ENCODE measurements at regions not wholly inside any gene's neighbourhood (a gene's known extent, or its start where the extent isn't known, plus 50 kb on each side); places are given as distances from the start of the nearest gene placed in this dataset.
"Not testable (repeated sequence)": the region's sequence is repeated elsewhere in the genome, so short reads cannot be mapped to it uniquely, and the experiment has no call there.

DNA sequence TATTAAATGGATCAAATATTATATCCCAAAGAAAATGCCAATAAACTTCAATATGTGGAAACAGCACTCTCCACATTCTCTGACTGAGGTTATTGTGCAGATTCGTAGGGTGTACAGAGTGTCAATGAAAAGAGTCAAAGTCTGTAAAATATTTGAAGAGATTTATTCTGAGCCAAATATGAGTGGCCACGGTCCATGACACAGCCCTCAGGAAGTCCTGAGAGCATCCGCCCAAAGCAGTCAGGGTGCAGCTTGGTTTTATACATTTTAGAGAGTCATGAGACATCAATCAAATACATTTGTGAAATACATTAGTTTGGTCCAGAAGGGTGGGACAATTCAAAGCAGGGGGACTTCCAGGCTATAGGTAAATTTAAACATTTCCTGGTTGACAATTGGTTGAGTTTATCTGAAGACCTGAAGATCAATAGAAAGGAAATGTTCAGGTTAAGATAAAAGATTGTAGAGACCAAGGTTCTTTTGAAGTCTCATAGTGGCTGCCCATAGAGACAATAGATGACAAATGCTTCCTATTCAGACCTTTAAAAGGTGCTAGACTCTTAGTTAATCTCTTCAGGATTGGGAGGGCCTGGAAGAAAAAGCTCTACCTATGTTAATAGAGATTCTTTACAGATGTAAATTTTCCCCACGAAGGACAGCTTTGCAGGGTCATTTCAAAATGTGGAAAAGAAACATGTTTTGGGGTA, 569.5 kb downstream of the MATN1 start:
- DNase-seq: no peak

DNA sequence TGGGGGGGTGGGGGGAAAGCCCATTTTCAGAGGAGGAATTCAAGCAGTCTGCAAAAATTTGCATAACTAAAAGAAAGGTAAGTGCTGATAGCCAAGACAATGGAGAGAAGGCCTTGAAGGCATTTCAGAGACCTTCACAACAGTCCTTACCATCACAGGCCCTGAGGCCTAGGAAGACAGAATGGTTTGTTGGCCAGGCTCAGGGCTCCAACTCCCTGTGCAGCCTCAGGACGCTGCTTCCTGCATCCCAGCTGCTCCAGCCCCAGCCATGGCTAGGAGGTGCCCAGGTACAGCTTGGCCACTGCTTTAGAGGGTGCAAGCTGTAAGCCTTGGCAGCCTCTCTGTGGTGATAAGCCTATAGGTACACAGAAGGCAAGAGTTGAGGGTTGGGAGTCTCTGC, 571.6 kb downstream of the MATN1 start:
- DNase-seq: no peak

DNA sequence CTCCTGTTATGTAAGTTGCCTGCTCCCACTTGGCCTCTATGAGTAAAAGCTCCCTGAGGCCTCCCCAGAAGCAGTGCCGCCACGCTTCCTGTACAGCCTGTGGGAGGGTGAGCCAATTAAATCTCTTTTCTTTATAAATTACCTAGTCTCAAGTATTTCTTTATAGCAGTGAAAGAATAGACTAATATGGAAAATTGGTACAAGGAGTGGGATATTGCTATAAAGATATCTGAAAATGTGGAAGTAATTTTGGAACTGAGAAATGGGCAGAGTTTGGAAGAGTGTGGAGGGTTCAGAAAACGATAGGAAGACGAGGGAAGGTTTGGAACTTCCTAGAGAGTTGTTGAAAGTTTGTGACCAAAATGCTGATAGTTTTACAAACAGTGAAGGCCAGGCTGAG, 572.3 kb downstream of the MATN1 start:
- no peak for DNase-seq

- no peak for DNase-seq
Measured at GRCh38 chr1:30149226-30149625, 574.2 kb downstream of the MATN1 start.

- no peak for DNase-seq
Measured at GRCh38 chr1:30148676-30149075, 574.7 kb downstream of the MATN1 start.

GRCh38 chr1:30147188-30147587, 576.2 kb downstream of the MATN1 start:
- no peak for DNase-seq

GRCh38 chr1:30146448-30146847, 576.9 kb downstream of the MATN1 start:
- DNase-seq: no peak

GRCh38 chr1:30145723-30146303, 577.6 kb downstream of the MATN1 start:
- no peak for DNase-seq

GRCh38 chr1:30144831-30145230, 578.6 kb downstream of the MATN1 start:
- DNase-seq: no peak

GRCh38 chr1:30143517-30143916, 579.9 kb downstream of the MATN1 start:
- no peak for DNase-seq

DNA sequence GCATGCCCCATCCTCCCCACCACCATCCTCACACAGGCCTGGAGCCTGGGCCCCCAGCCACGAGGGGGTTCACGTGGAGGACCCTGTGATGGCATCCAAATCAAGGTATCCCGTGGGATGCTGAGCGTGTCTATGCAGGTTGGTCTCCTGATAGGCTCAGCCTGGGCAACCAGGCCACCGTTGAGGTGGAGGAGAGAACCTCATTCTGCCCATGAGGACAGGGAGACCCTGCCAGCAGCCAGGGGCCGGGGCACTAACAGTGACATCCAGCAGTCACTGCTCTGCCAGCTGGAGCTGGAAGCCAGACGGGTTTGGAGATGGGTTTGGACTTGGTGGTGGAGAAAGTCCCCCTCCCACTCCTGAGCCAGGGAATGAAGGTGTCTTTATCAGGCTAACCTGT, 582.8 kb downstream of the MATN1 start:
- DNase-seq: no peak

GRCh38 chr1:30138891-30139290, 584.5 kb downstream of the MATN1 start:
- no peak for DNase-seq

DNA sequence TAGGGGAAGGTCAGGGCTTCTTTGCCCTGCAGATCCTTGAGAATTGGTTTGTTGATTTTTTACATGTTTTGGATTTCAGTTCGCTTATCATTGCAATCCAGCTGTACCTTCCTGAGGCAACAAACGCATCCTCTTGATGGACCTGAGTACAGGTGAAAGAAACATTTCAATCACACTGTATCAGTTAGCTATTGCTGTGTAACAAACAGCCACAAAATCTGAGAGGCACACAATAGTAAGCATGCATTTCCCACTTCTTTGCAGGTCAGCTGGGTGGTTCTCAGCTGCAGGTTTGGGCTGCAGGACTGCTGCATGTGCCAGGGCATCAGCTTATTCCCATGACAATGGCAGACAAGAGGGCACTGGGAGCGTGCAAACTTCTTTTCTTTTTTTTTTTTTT, 586.4 kb downstream of the MATN1 start:
- DNase-seq: no peak

DNA sequence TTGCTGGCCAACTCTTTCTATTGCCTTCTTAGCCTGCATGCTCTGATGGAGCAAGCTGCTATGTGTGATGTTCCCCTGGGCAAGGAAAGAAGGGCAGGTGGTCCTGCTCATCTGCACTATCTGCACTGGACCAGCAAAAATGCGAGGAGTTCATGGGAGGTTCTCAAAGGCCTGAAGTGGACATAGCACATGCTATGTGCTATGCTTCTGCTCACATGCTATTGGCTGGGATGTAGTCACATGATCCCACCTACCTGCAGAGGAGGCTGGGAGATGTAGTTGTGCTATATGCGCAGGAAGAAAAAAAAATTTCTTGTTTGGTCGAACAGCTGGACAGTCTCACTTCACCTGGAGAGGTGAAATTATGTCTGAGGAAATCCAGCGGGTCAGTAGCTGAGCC, 587.7 kb downstream of the MATN1 start:
- no peak for DNase-seq

DNA sequence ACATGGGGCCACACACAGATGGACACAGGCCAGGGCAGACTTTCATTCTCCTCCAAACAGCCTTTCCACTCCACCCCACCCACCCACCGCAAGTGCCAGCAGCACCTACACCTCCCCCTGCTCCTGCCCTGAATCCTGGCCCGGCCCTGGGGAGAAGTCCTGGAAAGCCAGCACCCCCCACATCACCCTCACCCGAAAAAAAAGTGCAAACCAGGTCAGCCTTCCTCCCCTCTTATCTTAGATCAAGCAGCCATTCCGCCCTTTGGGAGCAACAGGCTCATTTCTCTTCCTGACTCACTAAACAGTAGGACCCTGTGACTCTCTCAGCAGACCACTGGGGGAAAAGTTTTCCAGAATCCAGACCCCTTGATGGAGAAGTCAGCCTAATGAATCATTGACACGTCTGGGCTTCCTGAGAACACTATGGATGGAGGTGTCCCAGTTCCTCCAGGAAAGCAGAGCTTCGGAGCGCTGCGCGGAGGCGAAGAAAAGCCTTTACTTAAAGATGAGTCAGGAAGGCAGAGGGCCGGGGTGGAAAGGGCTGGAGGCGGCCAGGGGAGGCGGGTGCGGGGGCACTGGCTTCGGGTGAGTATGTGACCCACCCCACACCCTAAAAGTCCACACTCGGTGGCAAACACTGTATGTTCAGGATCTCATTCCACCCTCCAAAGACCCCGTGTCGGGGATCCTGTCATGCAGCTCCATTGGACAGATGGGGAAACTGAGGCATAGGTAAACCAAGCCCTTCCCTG, 588.7 kb downstream of the MATN1 start:
- no peak for DNase-seq

DNA sequence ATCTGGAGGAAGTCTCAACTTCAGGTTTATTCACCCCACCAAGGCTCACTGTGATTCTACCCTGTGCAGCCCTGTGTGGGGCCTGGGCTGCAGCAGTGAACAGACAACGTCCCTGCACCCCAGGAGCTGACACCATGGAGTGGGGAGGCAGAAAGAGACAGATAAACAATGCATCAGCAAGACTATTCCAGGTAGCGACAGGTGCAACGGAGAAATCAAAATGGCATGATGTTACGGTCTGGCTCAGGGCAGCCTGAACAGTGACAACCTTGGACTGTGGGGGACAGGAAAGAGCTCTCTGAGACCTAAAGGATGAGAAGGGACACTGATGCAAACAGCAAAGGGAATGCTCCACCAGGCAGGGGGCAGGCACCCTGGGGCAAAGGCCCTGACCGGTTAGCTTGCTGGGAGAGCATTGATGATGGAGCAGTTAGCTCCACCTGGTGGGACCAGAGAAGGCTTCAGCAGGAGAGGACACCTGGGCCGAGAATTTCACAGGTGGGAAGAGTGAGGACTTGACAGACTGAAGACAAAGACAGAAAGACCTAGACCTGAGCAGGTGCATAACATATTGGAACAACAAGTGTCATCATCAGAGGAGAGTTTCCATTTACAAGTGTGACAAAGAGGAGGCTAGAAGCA, 589.9 kb downstream of the MATN1 start:
- DNase-seq: no peak

DNA sequence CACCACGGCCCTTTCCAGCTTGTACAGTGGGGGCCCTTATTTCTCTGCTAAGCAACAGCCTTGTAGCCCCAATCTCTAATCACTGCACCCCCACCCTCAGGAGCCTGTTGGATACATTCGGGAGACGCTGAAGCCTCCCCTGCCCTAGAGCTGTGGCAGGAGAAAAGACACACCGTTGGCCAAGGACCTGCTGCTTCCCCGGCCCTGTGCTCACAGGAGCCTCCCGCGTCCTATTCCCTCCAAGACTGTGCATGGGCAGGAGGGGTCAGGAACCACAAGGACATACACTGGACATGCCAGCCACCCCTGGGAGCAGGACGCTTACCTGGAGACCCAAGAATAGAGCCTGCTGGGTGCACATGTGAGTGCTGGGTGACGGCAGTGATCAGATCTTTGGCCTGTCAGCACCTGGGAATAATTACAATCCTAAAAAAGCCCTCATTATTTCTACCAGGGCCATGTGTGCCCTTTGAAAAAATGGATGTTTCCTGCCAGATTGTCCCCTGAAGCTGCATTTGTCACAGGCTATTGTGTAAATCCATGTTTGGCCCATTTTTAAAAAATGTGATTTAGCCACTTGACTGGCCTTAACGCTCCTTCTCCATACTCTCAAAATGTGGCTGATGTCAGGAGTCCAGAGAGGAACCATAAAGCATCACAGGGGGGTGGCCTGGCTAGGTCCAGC, 590.6 kb downstream of the MATN1 start:
- DNase-seq: no peak

GRCh38 chr1:30130566-30130965, 592.8 kb downstream of the MATN1 start:
- not testable (repeated sequence) for DNase-seq

DNA sequence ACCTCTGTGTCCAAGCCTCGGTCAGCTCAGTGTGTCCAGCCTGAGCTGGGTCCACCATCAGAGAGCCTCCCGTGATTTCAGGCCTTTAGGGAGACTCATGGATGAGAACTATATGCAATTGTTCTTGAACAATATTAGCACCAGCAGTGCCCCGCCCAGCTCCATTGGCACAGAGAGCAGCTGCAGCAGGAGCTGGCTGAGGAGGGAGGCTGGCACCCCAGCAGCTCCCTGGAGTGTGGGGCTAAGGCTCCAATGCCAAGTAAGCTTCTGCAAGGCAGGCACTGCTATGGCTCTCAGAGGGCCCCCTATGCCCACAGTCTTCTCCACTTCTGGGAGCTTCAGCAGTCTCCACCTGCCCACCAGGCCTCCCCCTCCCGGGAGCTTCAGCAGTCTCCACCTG, 593.3 kb downstream of the MATN1 start:
- no peak for DNase-seq

- no peak for DNase-seq
Measured at GRCh38 chr1:30129421-30130055, 593.8 kb downstream of the MATN1 start.

DNA sequence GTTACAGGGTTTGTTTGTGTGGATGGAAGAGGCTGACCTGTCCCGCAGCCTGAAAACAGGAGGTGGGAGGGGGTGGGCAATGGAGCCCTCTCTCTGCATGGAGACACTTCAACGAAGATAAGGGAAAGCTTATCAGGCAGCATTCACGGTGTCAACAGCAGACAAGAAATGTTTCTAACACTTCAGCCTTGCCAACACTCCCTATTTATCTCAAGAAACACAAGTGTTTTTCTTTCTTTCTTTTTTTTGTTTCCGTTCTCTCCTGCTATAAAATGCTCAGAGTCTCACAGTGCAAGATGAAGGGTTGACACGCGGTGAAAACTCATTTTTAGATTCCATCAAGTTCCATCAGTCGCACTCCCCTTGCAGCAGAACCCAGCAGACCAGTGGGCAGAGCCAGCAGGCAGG, 594.4 kb downstream of the MATN1 start:
- no peak for DNase-seq

DNA sequence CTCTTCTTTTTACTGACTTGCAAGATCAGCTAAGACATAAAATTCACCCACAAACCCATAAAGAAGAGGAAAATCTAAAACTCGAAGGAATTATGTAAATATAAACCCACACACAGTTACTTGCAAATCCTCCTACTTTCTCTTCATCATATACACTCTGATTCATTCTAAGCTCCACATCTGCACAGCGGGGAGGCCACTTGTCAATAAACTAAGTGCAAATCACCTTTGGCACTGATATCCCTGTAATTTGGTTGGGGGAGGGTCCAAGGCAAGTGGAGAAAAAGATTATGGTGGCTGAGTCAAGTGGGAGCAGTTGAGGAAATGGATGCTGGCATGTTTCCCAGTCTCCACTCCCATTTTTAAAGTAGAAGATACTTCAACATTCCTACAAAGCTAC, 596.5 kb downstream of the MATN1 start:
- no peak for DNase-seq
